H1 (cell line): ENCODE measurements at regions not wholly inside any gene's neighbourhood (a gene's known extent, or its start where the extent isn't known, plus 50 kb on each side); places are given as distances from the start of the nearest gene placed in this dataset.
A peak's percentile ranks its signal among the peaks of the same experiment; 100 is the strongest.

Experiments used
- CTCF ChIA-PET: fragments of 300-600 bp; sonication (Branson Sonifier 250); formaldehyde crosslinking; loops from one replicate; lab custom pipeline; 2021; ENCODE audit not compliant: partially characterized antibody; lab: Charles Lee
- POLR2A ChIA-PET: fragments of 300-600 bp; sonication (Branson Sonifier 250); formaldehyde crosslinking; loops from one replicate; lab custom pipeline; 2021; ENCODE audit warnings: inconsistent platforms; ENCODE audit not compliant: partially characterized antibody; lab: Charles Lee
- DNase-seq, 2 experiments: peaks; one replicate each; pipeline versions ENCODE4 v3.0.0 to v3.0.0-alpha.2; 2010 to 2022; ENCODE audit warnings: low spot score in 2 of 2, low read depth in 1 of 2, mixed read lengths in 1 of 2
- FAIRE-seq: peaks from 2 replicates; lab custom pipeline; 2011; peaks lifted over from hg19 to GRCh38; lab: Jason Lieb, UNC
- H2AFZ ChIP-seq: 2 replicates; pipeline ENCODE4 v1.8.1; 2012; ENCODE audit warnings: low read length, inconsistent platforms
- H2AK5ac ChIP-seq: 2 replicates; pipeline ENCODE4 v1.6.1; 2013; ENCODE audit warnings: low read depth, low read length
- H2BK120ac ChIP-seq: replicated peaks from 2 replicates; pipeline ENCODE3; 2013; ENCODE audit warnings: low read depth, low read length, inconsistent platforms
- H2BK12ac ChIP-seq: 2 replicates; pipeline ENCODE4 v1.6.1; 2013; ENCODE audit warnings: low read depth, low read length
- H2BK15ac ChIP-seq: 2 replicates; pipeline ENCODE4 v1.6.1; 2013; ENCODE audit warnings: low read length
- H2BK20ac ChIP-seq: 2 replicates; pipeline ENCODE4 v1.6.1; 2013; ENCODE audit warnings: low read length
- H2BK5ac ChIP-seq: 2 replicates; pipeline ENCODE4 v1.6.1; 2013; ENCODE audit warnings: low read depth, low read length
- H3K14ac ChIP-seq: 2 replicates; pipeline ENCODE4 v1.6.1; 2013; ENCODE audit warnings: inconsistent platforms; ENCODE audit not compliant: insufficient read length
- H3K18ac ChIP-seq: 2 replicates; pipeline ENCODE4 v1.6.1; 2013; ENCODE audit warnings: low read length; ENCODE audit errors: extremely low read depth
- H3K23ac ChIP-seq: 2 replicates; pipeline ENCODE4 v1.6.1; 2013; ENCODE audit warnings: inconsistent platforms; ENCODE audit not compliant: insufficient read length
- H3K23me2 ChIP-seq: 2 replicates; pipeline ENCODE4 v1.6.1; 2013; ENCODE audit warnings: low read depth, low read length
- H3K27ac ChIP-seq: 2 replicates; pipeline ENCODE4 v1.6.1; 2011; ENCODE audit warnings: low read depth, low read length, inconsistent platforms
- H3K27me3 ChIP-seq, 4 experiments: replicated peaks in 1 of 4; 1 replicate in 1 of 4; 2 replicates in 3 of 4; pipeline versions ENCODE4 v1.6.1 to v1.8.1; 2011 to 2013; ENCODE audit warnings: low read length in 3 of 4, mild to moderate bottlenecking in 3 of 4, inconsistent platforms in 2 of 4, mixed read lengths in 2 of 4, moderate library complexity in 1 of 4; ENCODE audit not compliant: control insufficient read depth in 3 of 4, insufficient read depth in 3 of 4; ENCODE audit errors: extremely low read depth in 1 of 4
- H3K36me3 ChIP-seq, 4 experiments: 2 replicates each; pipeline versions ENCODE4 v1.6.1 to v1.8.1; 2011 to 2013; ENCODE audit warnings: mild to moderate bottlenecking in 4 of 4, low read length in 3 of 4, moderate library complexity in 2 of 4, control low read depth in 1 of 4, inconsistent platforms in 1 of 4; ENCODE audit not compliant: insufficient read depth in 4 of 4, control insufficient read depth in 2 of 4
- H3K4ac ChIP-seq: replicated peaks from 2 replicates; pipeline ENCODE3; 2013; ENCODE audit warnings: low read length, low read depth, mixed read lengths, inconsistent platforms; ENCODE audit not compliant: insufficient read length
- H3K4me1 ChIP-seq, 4 experiments: replicated peaks in 1 of 4; 1 replicate in 1 of 4; 2 replicates in 3 of 4; pipeline versions ENCODE4 v1.6.1 to v1.8.1; 2011 to 2013; ENCODE audit warnings: low read length in 3 of 4, inconsistent platforms in 2 of 4, mixed read lengths in 1 of 4; ENCODE audit not compliant: insufficient read depth in 4 of 4, control insufficient read depth in 3 of 4
- H3K4me2 ChIP-seq, 2 experiments: 2 replicates each; pipeline versions ENCODE4 v1.6.1 to v1.8.1; 2011 to 2013; ENCODE audit warnings: low read depth in 2 of 2, low read length in 2 of 2, control low read depth in 1 of 2, inconsistent platforms in 1 of 2, mild to moderate bottlenecking in 1 of 2; ENCODE audit not compliant: insufficient read depth in 1 of 2
- H3K4me3 ChIP-seq, 4 experiments: fragments of 200-600, 300-600 bp in 1 of 4; sonication (generic), shearing (Covaris generic), sonication (Bioruptor Twin) in 1 of 4; 2 replicates each; pipeline versions ENCODE4 v1.5.1 to v1.8.1; 2011 to 2016; ENCODE audit warnings: low read length in 4 of 4, low read depth in 3 of 4, control low read depth in 2 of 4, inconsistent platforms in 2 of 4, mild to moderate bottlenecking in 2 of 4, mixed read lengths in 1 of 4, moderate library complexity in 1 of 4; ENCODE audit not compliant: insufficient read depth in 2 of 4; ENCODE audit errors: extremely low read depth in 1 of 4
- H3K56ac ChIP-seq: replicated peaks from 2 replicates; pipeline ENCODE3; 2013; ENCODE audit warnings: low read depth, mild to moderate bottlenecking, mixed read lengths, low read length, inconsistent platforms; ENCODE audit not compliant: insufficient read length
- H3K79me1 ChIP-seq: 2 replicates; pipeline ENCODE4 v1.6.1; 2013; ENCODE audit warnings: low read depth, low read length, control low read depth
- H3K79me2 ChIP-seq, 2 experiments: 2 replicates each; pipeline versions ENCODE4 v1.6.1 to v1.8.1; 2012 to 2013; ENCODE audit warnings: low read length in 2 of 2, mild to moderate bottlenecking in 2 of 2, inconsistent platforms in 1 of 2; ENCODE audit not compliant: insufficient read depth in 2 of 2, control insufficient read depth in 1 of 2
- H3K9ac ChIP-seq, 4 experiments: replicated peaks in 1 of 4; 1 replicate in 1 of 4; 2 replicates in 3 of 4; pipeline versions ENCODE4 v1.6.1 to v1.8.1; 2011 to 2013; ENCODE audit warnings: low read depth in 3 of 4, low read length in 3 of 4, control low read depth in 2 of 4, mild to moderate bottlenecking in 2 of 4, moderate library complexity in 2 of 4, inconsistent platforms in 1 of 4; ENCODE audit errors: extremely low read depth in 1 of 4
- H3K9me3 ChIP-seq, 2 experiments: 2 replicates each; pipeline versions ENCODE4 v1.6.1 to v1.8.1; 2012 to 2013; ENCODE audit warnings: mild to moderate bottlenecking in 2 of 2, moderate library complexity in 2 of 2, control low read depth in 1 of 2, inconsistent platforms in 1 of 2, low read depth in 1 of 2, low read length in 1 of 2, mixed read lengths in 1 of 2; ENCODE audit not compliant: insufficient read depth in 2 of 2
- H4K20me1 ChIP-seq, 2 experiments: replicated peaks in 1 of 2; 2 replicates each; pipeline versions ENCODE3 to v1.8.1; 2011 to 2013; ENCODE audit warnings: inconsistent platforms in 2 of 2, low read length in 2 of 2, mild to moderate bottlenecking in 1 of 2; ENCODE audit not compliant: insufficient read depth in 2 of 2, control insufficient read depth in 1 of 2
- H4K5ac ChIP-seq: 2 replicates; pipeline ENCODE4 v1.6.1; 2013; ENCODE audit warnings: low read length, low read depth, mixed read lengths, inconsistent platforms; ENCODE audit not compliant: insufficient read length
- H4K8ac ChIP-seq: 2 replicates; pipeline ENCODE4 v1.8.0; 2013; ENCODE audit warnings: mild to moderate bottlenecking, moderate library complexity, low read length, inconsistent platforms; ENCODE audit not compliant: insufficient read depth; ENCODE audit errors: extremely low read depth
- H4K91ac ChIP-seq: replicated peaks from 2 replicates; pipeline ENCODE3; 2013; ENCODE audit warnings: low read length, mixed read lengths, inconsistent platforms; ENCODE audit not compliant: insufficient read length
- BRCA1 ChIP-seq: IDR thresholded peaks from 2 replicates; pipeline ENCODE4 v1.6.1; 2012; ENCODE audit warnings: low read depth, low read length, improper control_type of control experiment
- CBX8 ChIP-seq: fragments of 300-800, 300-1000 bp; sonication (generic); IDR thresholded peaks from 2 replicates; pipeline ENCODE4 v1.7.1; 2016; ENCODE audit warnings: low read depth, low read length, borderline replicate concordance
- CHD2 ChIP-seq: IDR thresholded peaks from 2 replicates; pipeline ENCODE4 v1.6.1; 2012; ENCODE audit warnings: low read length, improper control_type of control experiment
- JUN ChIP-seq: IDR thresholded peaks from 2 replicates; pipeline ENCODE4 v1.6.1; 2011; ENCODE audit warnings: low read depth, mild to moderate bottlenecking, improper control_type of control experiment, low read length
- KDM4A ChIP-seq: IDR thresholded peaks from one replicate; pipeline ENCODE4 v1.7.1; 2012; ENCODE audit warnings: low read depth, mild to moderate bottlenecking, moderate library complexity, low read length, inconsistent platforms; ENCODE audit not compliant: severe bottlenecking
- POLR2AphosphoS5 ChIP-seq: IDR thresholded peaks from 2 replicates; pipeline ENCODE4 v1.6.1; 2011; ENCODE audit warnings: low read depth, low read length
- RFX5 ChIP-seq: IDR thresholded peaks from 2 replicates; pipeline ENCODE4 v1.6.1; 2011; ENCODE audit warnings: low read depth, low read length, improper control_type of control experiment, borderline replicate concordance
- WGBS, 2 experiments: shearing (Covaris generic) in 1 of 2; methylation state at CpG; one replicate each; pipeline versions ENCODE4 v1.1.6 to v1.1.7; 2013 to 2015; ENCODE audit warnings: low lambda C conversion rate in 2 of 2, mixed read lengths in 2 of 2, inconsistent platforms in 1 of 2, low coverage in 1 of 2, missing lambda C conversion rate in 1 of 2; ENCODE audit not compliant: insufficient replicate concordance in 2 of 2, insufficient coverage in 1 of 2, insufficient read length in 1 of 2; ENCODE audit errors: extremely low coverage in 1 of 2, missing lambda C conversion rate in 1 of 2; 5-methylcytosine and 5-hydroxymethylcytosine counted together

GRCh38 chr11:116500026-116500946, 272.5 kb downstream of the BUD13 start:
- Histone ChIP-seq H3K27ac (no peak overlapping the region), H3K56ac (no peak overlapping the region), H3K9ac (no peak overlapping the region), H4K8ac (no peak overlapping the region; the same call in 1 of the 2 replicates), H2BK15ac (no peak overlapping the region), H3K23me2 (no peaks in the 10 kb centered on the region), H3K4ac (no peak overlapping the region), H3K18ac (peak overlapping the region; percentile 51; the same call in 1 of the 2 replicates), H2BK12ac (peak overlapping the region; percentile 72; the same call in 1 of the 2 replicates), H3K23ac (no peak overlapping the region), H3K36me3 (no peaks in the 10 kb centered on the region), H2AK5ac (no peak overlapping the region), H2BK5ac (peak overlapping the region; percentile 61; the same call in 1 of the 2 replicates), H3K4me1 (peaks cover 11 to 32% (median 15%) of the 10 kb centered on the region in 4 experiments), H3K79me1 (no peaks in the 10 kb centered on the region), H3K4me2 (peak overlapping the region; percentile 60 to 83), H4K5ac (no peak overlapping the region), H3K9me3 (no peaks in the 10 kb centered on the region), H3K4me3 (peak overlapping the region in 3 of 4 experiments; percentile 15 to 50 (median 34); a peak in 3 of 8 replicates), H3K27me3 (peaks cover 0 to 4% (median 1%) of the 10 kb centered on the region in 4 experiments; a peak in 2 of 7 replicates), H3K14ac (no peak overlapping the region), H2AFZ (no peak overlapping the region), H3K79me2 (no peaks in the 10 kb centered on the region), H4K20me1 (no peaks in the 10 kb centered on the region), H2BK120ac (no peak overlapping the region), H4K91ac (peak overlapping the region; percentile 16), H2BK20ac (peak overlapping the region; percentile 77; the same call in 1 of the 2 replicates)
- CTCF ChIA-PET, result interaction anchor here (0.6 to 10.4 kb wide), 71 partner anchors 9 to 428 kb away, joined by 3 to 91 read pairs (median 4); no protein-coding TSS in a partner anchor
- WGBS, 2 experiments, result 60% methylated on average over 27 of the region's 45 CpGs; no CpG with 5 or more reads in 1 of the 2 experiments
- POLR2A ChIA-PET, result interaction anchor here (0.8 to 1.4 kb wide), 3 partner anchors 11 to 55 kb away, joined by 3 to 7 read pairs (median 3); no protein-coding TSS in a partner anchor
- no peak for DNase-seq
- no peak for FAIRE-seq
- TF ChIP-seq RFX5, result no peak
- no peak for TF ChIP-seq JUN
- TF ChIP-seq BRCA1, result no peak
- no peak for TF ChIP-seq CBX8
- no peak for TF ChIP-seq POLR2AphosphoS5
- no peak for TF ChIP-seq CHD2
- no peak for TF ChIP-seq KDM4A
